ENCODE measurements at regions not wholly inside any gene's neighbourhood (a gene's known extent, or its start where the extent isn't known, plus 50 kb on each side); places are given as distances from the start of the nearest gene placed in this dataset.

DNA sequence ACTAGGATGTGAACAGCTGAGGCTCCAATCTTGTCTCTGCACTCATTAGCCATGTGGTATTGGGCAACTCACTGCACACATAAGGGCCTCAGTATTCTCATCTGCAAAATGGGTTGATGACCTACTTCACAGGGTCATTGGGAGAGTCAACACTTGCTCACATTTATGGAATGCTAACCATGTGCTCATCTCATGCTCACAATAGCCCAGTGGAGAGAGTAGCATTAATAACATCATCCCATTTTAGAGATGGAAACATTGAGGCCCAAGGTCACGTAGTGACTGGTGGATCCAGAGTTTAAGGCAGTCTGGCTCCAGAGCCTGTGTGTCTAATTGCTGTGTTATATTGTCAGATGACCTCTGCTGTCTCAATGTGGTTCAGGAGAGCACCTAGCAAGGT, 270.2 kb upstream of the SRRM4 start:
- ATAC-seq (ENCODE audit: insufficient read depth, low read depth) (no peak), DNase-seq (no peak)
- TF ChIP-seq, protein P1, sequence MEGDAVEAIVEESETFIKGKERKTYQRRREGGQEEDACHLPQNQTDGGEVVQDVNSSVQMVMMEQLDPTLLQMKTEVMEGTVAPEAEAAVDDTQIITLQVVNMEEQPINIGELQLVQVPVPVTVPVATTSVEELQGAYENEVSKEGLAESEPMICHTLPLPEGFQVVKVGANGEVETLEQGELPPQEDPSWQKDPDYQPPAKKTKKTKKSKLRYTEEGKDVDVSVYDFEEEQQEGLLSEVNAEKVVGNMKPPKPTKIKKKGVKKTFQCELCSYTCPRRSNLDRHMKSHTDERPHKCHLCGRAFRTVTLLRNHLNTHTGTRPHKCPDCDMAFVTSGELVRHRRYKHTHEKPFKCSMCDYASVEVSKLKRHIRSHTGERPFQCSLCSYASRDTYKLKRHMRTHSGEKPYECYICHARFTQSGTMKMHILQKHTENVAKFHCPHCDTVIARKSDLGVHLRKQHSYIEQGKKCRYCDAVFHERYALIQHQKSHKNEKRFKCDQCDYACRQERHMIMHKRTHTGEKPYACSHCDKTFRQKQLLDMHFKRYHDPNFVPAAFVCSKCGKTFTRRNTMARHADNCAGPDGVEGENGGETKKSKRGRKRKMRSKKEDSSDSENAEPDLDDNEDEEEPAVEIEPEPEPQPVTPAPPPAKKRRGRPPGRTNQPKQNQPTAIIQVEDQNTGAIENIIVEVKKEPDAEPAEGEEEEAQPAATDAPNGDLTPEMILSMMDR (IDR thresholded peaks at IDR 0.05; ENCODE audit: borderline replicate concordance, extremely low read depth, low read length, poor library complexity, severe bottlenecking) = no peak
- TF ChIP-seq EZH2 (IDR thresholded peaks at IDR 0.05; ENCODE audit: borderline replicate concordance, low read depth, low read length, severe bottlenecking) = no peak
- H3K27me3 ChIP-seq (ENCODE audit: insufficient read depth, low read length, poor library complexity) = no peaks in the 10 kb centered on the region
- no peaks in the 10 kb centered on the region for H3K9me3 ChIP-seq (ENCODE audit: insufficient read depth, low read length, severe bottlenecking)
- H3K9ac ChIP-seq (ENCODE audit: low read depth, low read length) = no peak overlapping the region
- no peaks in the 10 kb centered on the region for H3K36me3 ChIP-seq (ENCODE audit: insufficient read depth, low read length)
- H2AFZ ChIP-seq (ENCODE audit: low read depth, low read length) = no peak overlapping the region
- H3K79me2 ChIP-seq (ENCODE audit: insufficient read depth, low read length) = no peaks in the 10 kb centered on the region
- no peaks in the 10 kb centered on the region for H3K4me1 ChIP-seq (ENCODE audit: insufficient read depth, low read length)
- H4K20me1 ChIP-seq (ENCODE audit: insufficient read depth, low read length) = no peaks in the 10 kb centered on the region
- no peak overlapping the region for H3K27ac ChIP-seq (ENCODE audit: low read length)
- H3K4me2 ChIP-seq (ENCODE audit: insufficient read depth, low read length) = no peak overlapping the region
- H3K4me3 ChIP-seq (ENCODE audit: low read depth in 1 of 2, low read length in 2 of 2) = no peak overlapping the region

DNA sequence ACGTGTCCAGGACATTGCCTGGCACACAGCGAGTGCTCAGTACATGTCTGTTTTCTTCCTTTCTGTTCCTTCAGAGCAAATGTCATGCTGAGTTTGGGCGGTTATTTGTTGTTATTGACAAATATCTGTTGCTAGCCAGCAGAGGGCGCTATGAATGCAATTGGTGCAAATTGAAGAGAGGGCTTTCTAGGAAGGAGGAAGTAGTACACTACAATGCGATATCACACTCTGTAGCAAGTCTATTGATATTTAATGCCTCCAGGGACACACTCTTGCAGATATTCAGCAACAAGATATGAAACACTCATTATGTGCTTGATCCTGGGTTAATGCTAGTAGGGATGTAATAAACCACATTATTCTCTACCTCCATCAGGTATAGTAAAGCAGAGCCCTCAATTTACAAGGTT, 267.3 kb upstream of the SRRM4 start:
- TF ChIP-seq EZH2 (IDR thresholded peaks at IDR 0.05; ENCODE audit: borderline replicate concordance, low read depth, low read length, severe bottlenecking) = no peak
- TF ChIP-seq, protein P1 (IDR thresholded peaks at IDR 0.05; ENCODE audit: borderline replicate concordance, extremely low read depth, low read length, poor library complexity, severe bottlenecking) = peak; percentile 75
- H3K27ac ChIP-seq (ENCODE audit: low read length) = no peak overlapping the region
- no peaks in the 10 kb centered on the region for H3K79me2 ChIP-seq (ENCODE audit: insufficient read depth, low read length)
- H3K9ac ChIP-seq (ENCODE audit: low read depth, low read length) = no peak overlapping the region
- H3K9me3 ChIP-seq (ENCODE audit: insufficient read depth, low read length, severe bottlenecking) = no peaks in the 10 kb centered on the region
- peak; percentile 58; the same call in 2 of the 3 replicates for ATAC-seq (ENCODE audit: insufficient read depth, low read depth)
- H3K4me2 ChIP-seq (ENCODE audit: insufficient read depth, low read length) = no peak overlapping the region
- H2AFZ ChIP-seq (ENCODE audit: low read depth, low read length) = no peak overlapping the region
- H3K36me3 ChIP-seq (ENCODE audit: insufficient read depth, low read length) = no peaks in the 10 kb centered on the region
- H3K4me3 ChIP-seq (ENCODE audit: low read depth in 1 of 2, low read length in 2 of 2) = no peak overlapping the region
- H3K4me1 ChIP-seq (ENCODE audit: insufficient read depth, low read length) = no peaks in the 10 kb centered on the region
- H4K20me1 ChIP-seq (ENCODE audit: insufficient read depth, low read length) = no peaks in the 10 kb centered on the region
- H3K27me3 ChIP-seq (ENCODE audit: insufficient read depth, low read length, poor library complexity) = no peaks in the 10 kb centered on the region
- DNase-seq = peak; percentile 48

DNA sequence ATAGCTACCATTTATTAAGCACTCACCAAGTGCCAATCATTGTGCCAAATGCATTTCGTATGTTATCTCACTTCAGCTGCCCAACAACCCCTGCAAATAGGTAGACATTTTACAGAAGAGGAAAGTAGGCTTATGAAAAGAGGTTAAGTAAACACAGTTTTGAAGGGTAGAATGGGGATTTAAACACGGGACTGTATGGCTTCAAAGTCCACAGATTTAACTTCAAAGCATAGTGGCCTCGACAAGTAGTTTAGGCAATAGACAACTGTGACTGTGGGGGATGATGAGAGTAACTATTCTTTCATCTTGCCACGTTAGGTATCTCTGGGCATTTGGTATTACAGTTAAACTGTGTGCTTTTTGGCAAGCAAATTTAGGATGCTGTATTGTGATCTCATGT, 266.8 kb upstream of the SRRM4 start:
- TF ChIP-seq, protein P1 (IDR thresholded peaks at IDR 0.05; ENCODE audit: borderline replicate concordance, extremely low read depth, low read length, poor library complexity, severe bottlenecking) = no peak
- TF ChIP-seq EZH2 (IDR thresholded peaks at IDR 0.05; ENCODE audit: borderline replicate concordance, low read depth, low read length, severe bottlenecking) = no peak
- H3K4me2 ChIP-seq (ENCODE audit: insufficient read depth, low read length) = no peak overlapping the region

DNA sequence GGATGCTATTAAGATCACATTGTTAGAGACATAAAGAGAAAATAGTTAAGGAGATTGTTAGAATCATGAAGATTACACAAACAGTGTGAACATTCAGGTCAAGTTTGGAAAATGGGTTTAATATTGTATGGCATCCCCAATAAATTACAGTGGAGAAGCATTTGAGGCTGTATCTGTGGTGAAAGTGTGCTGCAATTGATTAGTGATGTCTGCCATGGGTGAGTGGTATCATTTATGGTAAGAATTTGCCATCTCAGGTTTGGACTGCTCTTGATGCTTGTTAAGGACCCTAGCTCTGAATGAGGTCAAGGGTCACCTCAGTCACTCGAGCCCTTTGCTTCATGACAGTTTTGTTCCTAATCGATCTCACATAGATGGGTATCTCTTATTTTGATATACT, 265.7 kb upstream of the SRRM4 start:
- no peaks in the 10 kb centered on the region for H3K27me3 ChIP-seq (ENCODE audit: insufficient read depth, low read length, poor library complexity)
- H3K9ac ChIP-seq (ENCODE audit: low read depth, low read length) = no peak overlapping the region
- no peaks in the 10 kb centered on the region for H3K9me3 ChIP-seq (ENCODE audit: insufficient read depth, low read length, severe bottlenecking)
- DNase-seq = no peak
- no peaks in the 10 kb centered on the region for H4K20me1 ChIP-seq (ENCODE audit: insufficient read depth, low read length)
- no peak for ATAC-seq (ENCODE audit: insufficient read depth, low read depth)
- H2AFZ ChIP-seq (ENCODE audit: low read depth, low read length) = no peak overlapping the region
- TF ChIP-seq EZH2 (IDR thresholded peaks at IDR 0.05; ENCODE audit: borderline replicate concordance, low read depth, low read length, severe bottlenecking) = no peak
- TF ChIP-seq, protein P1 (IDR thresholded peaks at IDR 0.05; ENCODE audit: borderline replicate concordance, extremely low read depth, low read length, poor library complexity, severe bottlenecking) = no peak
- no peak overlapping the region for H3K27ac ChIP-seq (ENCODE audit: low read length)
- H3K36me3 ChIP-seq (ENCODE audit: insufficient read depth, low read length) = no peaks in the 10 kb centered on the region
- no peaks in the 10 kb centered on the region for H3K79me2 ChIP-seq (ENCODE audit: insufficient read depth, low read length)
- H3K4me2 ChIP-seq (ENCODE audit: insufficient read depth, low read length) = no peak overlapping the region
- H3K4me1 ChIP-seq (ENCODE audit: insufficient read depth, low read length) = no peaks in the 10 kb centered on the region
- no peak overlapping the region for H3K4me3 ChIP-seq (ENCODE audit: low read depth in 1 of 2, low read length in 2 of 2)

More for the DNA sequence above, 266.8 kb upstream of the SRRM4 start:
- H3K27ac ChIP-seq (ENCODE audit: low read length) = no peak overlapping the region
- H3K4me1 ChIP-seq (ENCODE audit: insufficient read depth, low read length) = no peaks in the 10 kb centered on the region
- no peaks in the 10 kb centered on the region for H3K27me3 ChIP-seq (ENCODE audit: insufficient read depth, low read length, poor library complexity)
- no peaks in the 10 kb centered on the region for H3K79me2 ChIP-seq (ENCODE audit: insufficient read depth, low read length)
- H3K4me3 ChIP-seq (ENCODE audit: low read depth in 1 of 2, low read length in 2 of 2) = no peak overlapping the region
- H3K9ac ChIP-seq (ENCODE audit: low read depth, low read length) = no peak overlapping the region
- no peak overlapping the region for H2AFZ ChIP-seq (ENCODE audit: low read depth, low read length)
- H3K36me3 ChIP-seq (ENCODE audit: insufficient read depth, low read length) = no peaks in the 10 kb centered on the region
- no peak for DNase-seq
- no peaks in the 10 kb centered on the region for H3K9me3 ChIP-seq (ENCODE audit: insufficient read depth, low read length, severe bottlenecking)
- no peaks in the 10 kb centered on the region for H4K20me1 ChIP-seq (ENCODE audit: insufficient read depth, low read length)
- no peak for ATAC-seq (ENCODE audit: insufficient read depth, low read depth)
